NCI-H2107 (cell line): ENCODE measurements at regions not wholly inside any gene's neighbourhood (a gene's known extent, or its start where the extent isn't known, plus 50 kb on each side); places are given as distances from the start of the nearest gene placed in this dataset.

Experiments used
- DNase-seq: peaks from one replicate; lab custom pipeline; 2025; lab: John Stamatoyannopoulos, UW

- DNase-seq = no peak
These were observed 388.2 kb upstream of the AGTR1 start for GRCh38 chr3:148309390-148310035.

GRCh38 chr3:148315756-148316155 lies 381.9 kb upstream of the AGTR1 start:
- no peak for DNase-seq

- no peak for DNase-seq
These were observed 379.5 kb upstream of the AGTR1 start for GRCh38 chr3:148318240-148318639.

- DNase-seq = no peak
These were observed 378.4 kb upstream of the AGTR1 start for GRCh38 chr3:148319161-148319915.

- DNase-seq = no peak
These were observed 377.7 kb upstream of the AGTR1 start for GRCh38 chr3:148319960-148320359.

GRCh38 chr3:148329481-148330235 lies 368.0 kb upstream of the AGTR1 start:
- no peak for DNase-seq

- DNase-seq = no peak
These were observed 367.2 kb upstream of the AGTR1 start for GRCh38 chr3:148330542-148330941.

GRCh38 chr3:148331081-148331846 lies 366.4 kb upstream of the AGTR1 start:
- no peak for DNase-seq

GRCh38 chr3:148332509-148332908 lies 365.2 kb upstream of the AGTR1 start:
- DNase-seq = no peak

GRCh38 chr3:148333091-148333490 lies 364.6 kb upstream of the AGTR1 start:
- no peak for DNase-seq

- no peak for DNase-seq
These were observed 362.1 kb upstream of the AGTR1 start for GRCh38 chr3:148335612-148336011.

GRCh38 chr3:148343416-148343815 lies 354.3 kb upstream of the AGTR1 start:
- no peak for DNase-seq

GRCh38 chr3:148344521-148344920 lies 353.2 kb upstream of the AGTR1 start:
- no peak for DNase-seq

GRCh38 chr3:148360051-148360450 lies 337.7 kb upstream of the AGTR1 start:
- no peak for DNase-seq

- no peak for DNase-seq
These were observed 330.8 kb upstream of the AGTR1 start for GRCh38 chr3:148366743-148367410.

GRCh38 chr3:148367756-148368155 lies 329.9 kb upstream of the AGTR1 start:
- no peak for DNase-seq

- no peak for DNase-seq
These were observed 328.3 kb upstream of the AGTR1 start for GRCh38 chr3:148369381-148369780.

GRCh38 chr3:148372206-148372875 lies 325.4 kb upstream of the AGTR1 start:
- no peak for DNase-seq

- DNase-seq = no peak
These were observed 323.7 kb upstream of the AGTR1 start for GRCh38 chr3:148373961-148374360.

- DNase-seq = no peak
These were observed 317.8 kb upstream of the AGTR1 start for GRCh38 chr3:148379763-148380382.

GRCh38 chr3:148381051-148381450 lies 316.7 kb upstream of the AGTR1 start:
- DNase-seq = no peak
